Fibroblast of peridontal ligament (primary cell): ENCODE measurements at regions not wholly inside any gene's neighbourhood (a gene's known extent, or its start where the extent isn't known, plus 50 kb on each side); places are given as distances from the start of the nearest gene placed in this dataset.

Experiments used
- DNase-seq: peaks from one replicate; pipeline ENCODE4 v3.0.0-alpha.2; 2010; ENCODE audit errors: extremely low read depth

- DNase-seq = no peak
Observed at GRCh38 chr18:72601481-72601880, 57.3 kb upstream of the CBLN2 start.
